ACC112 (cell line): ENCODE measurements at regions not wholly inside any gene's neighbourhood (a gene's known extent, or its start where the extent isn't known, plus 50 kb on each side); places are given as distances from the start of the nearest gene placed in this dataset.
"Not testable (repeated sequence)": the region's sequence is repeated elsewhere in the genome, so short reads cannot be mapped to it uniquely, and the experiment has no call there.

Experiments
- H2AFZ ChIP-seq: fragments of 200-600 bp; sonication (generic); one replicate; pipeline ENCODE4 v1.6.0; 2017; ENCODE audit warnings: antibody characterized with exemption, low read length; ENCODE audit not compliant: unreplicated experiment
- H3K27ac ChIP-seq: fragments of 200-600 bp; sonication (generic); 2 replicates; pipeline ENCODE4 v1.5.1; 2014; ENCODE audit warnings: low read depth, mild to moderate bottlenecking, antibody characterized with exemption, low read length, moderate library complexity
- H3K27me3 ChIP-seq: fragments of 200-600 bp; sonication (generic); 2 replicates; pipeline ENCODE4 v1.6.1; 2014; ENCODE audit warnings: mild to moderate bottlenecking, antibody characterized with exemption, low read length, moderate library complexity, mixed read lengths; ENCODE audit not compliant: insufficient read depth
- H3K36me3 ChIP-seq: fragments of 200-600 bp; sonication (generic); 2 replicates; pipeline ENCODE4 v1.6.1; 2016; ENCODE audit warnings: mild to moderate bottlenecking, antibody characterized with exemption, low read length, moderate library complexity, mixed read lengths; ENCODE audit not compliant: insufficient read depth
- H3K4me1 ChIP-seq: fragments of 200-600 bp; sonication (generic); one replicate; pipeline ENCODE4 v1.6.1; 2016; ENCODE audit warnings: low read length, mixed read lengths; ENCODE audit not compliant: insufficient read depth, unreplicated experiment, control insufficient read depth
- H3K4me3 ChIP-seq: fragments of 200-600 bp; sonication (generic); 2 replicates; pipeline ENCODE4 v1.5.1; 2014; ENCODE audit warnings: mild to moderate bottlenecking, low read depth, low read length
- H3K79me2 ChIP-seq: fragments of 200-600 bp; sonication (generic); one replicate; pipeline ENCODE4 v1.6.0; 2016; ENCODE audit warnings: low read length; ENCODE audit not compliant: control insufficient read depth, unreplicated experiment, insufficient read depth

GRCh38 chr19:34871911-34872310 is 54.8 kb upstream of the ZNF30 start:
- H3K4me1 ChIP-seq, H2AFZ ChIP-seq, H3K79me2 ChIP-seq, H3K27ac ChIP-seq, H3K27me3 ChIP-seq, H3K4me3 ChIP-seq, H3K36me3 ChIP-seq: not testable (repeated sequence)

DNA sequence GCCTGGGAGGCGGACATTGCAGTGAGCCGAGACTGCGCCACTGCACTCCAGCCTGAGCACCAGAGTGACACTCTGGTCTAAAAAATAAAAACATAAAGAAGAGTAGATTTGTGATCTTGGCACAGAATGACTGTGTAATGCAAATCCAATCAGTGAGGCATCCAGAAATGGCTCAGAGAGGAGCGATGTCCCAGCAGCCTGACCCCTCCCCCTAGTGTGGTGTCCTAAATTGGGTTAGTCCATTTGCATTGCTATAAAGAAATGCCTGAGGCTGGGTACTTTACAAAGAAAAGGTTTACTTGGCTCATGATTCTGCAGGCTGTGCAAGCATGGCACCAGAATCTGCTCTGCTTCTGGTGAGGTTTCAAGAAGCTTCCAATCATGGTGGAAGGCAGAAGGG is 59.1 kb upstream of the ZNF30 start:
- H2AFZ ChIP-seq = no peak overlapping the region
- no peak overlapping the region for H3K27ac ChIP-seq
- no peaks in the 10 kb centered on the region for H3K4me1 ChIP-seq
- H3K27me3 ChIP-seq = no peaks in the 10 kb centered on the region; the same call in 1 of the 2 replicates
- H3K4me3 ChIP-seq = no peak overlapping the region
- no peaks in the 10 kb centered on the region for H3K36me3 ChIP-seq
- H3K79me2 ChIP-seq = no peaks in the 10 kb centered on the region

GRCh38 chr19:34865225-34865624 is 61.5 kb upstream of the ZNF30 start:
- H3K27ac ChIP-seq, H2AFZ ChIP-seq, H3K79me2 ChIP-seq, H3K4me3 ChIP-seq, H3K36me3 ChIP-seq, H3K27me3 ChIP-seq, H3K4me1 ChIP-seq: not testable (repeated sequence)

GRCh38 chr19:34859823-34860736 is 66.6 kb upstream of the ZNF30 start:
- not testable (repeated sequence) for H3K4me1 ChIP-seq, H3K79me2 ChIP-seq, H3K27me3 ChIP-seq, H3K36me3 ChIP-seq, H3K27ac ChIP-seq, H3K4me3 ChIP-seq, H2AFZ ChIP-seq

DNA sequence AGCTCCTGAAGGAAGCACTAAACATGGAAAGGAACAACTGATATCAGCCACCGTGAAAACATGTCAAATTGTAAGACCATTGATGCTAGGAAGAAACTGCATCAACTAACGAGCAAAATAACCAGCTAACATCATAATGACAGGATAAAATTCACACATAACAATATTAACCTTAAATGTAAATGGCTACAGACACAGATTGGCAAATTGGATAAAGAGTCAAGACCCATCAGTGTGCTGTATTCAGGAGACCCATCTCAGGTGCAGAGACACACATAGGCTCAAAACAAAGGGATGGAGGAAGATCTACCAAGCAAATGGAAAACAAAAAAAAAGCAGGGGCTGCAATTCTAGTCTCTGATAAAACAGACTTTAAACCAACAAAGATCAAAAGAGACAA is 67.4 kb upstream of the ZNF30 start:
- not testable (repeated sequence) for H3K4me3 ChIP-seq, H2AFZ ChIP-seq

DNA sequence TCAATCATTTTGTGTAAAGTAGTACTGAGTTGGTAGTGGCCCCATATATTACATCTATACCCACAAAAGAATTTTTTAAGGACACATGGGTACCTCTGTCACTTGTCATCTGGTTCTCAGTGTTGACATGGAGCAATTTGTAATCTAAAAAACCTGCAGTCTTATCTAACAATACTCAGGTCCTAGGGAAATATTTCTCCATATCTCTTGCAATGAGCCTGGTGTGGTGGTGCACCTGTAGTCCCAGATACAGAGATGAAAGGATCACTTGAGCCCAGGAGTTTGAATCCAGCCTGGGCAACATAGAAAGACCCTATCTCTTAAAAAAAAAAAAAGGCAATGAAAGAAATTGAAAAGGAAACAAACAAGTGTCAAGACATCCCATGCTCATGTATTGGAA is 70.7 kb upstream of the ZNF30 start:
- no peaks in the 10 kb centered on the region for H3K36me3 ChIP-seq

More for the DNA sequence above, 67.4 kb upstream of the ZNF30 start:
- not testable (repeated sequence) for H3K27me3 ChIP-seq, H3K79me2 ChIP-seq, H3K27ac ChIP-seq, H3K4me1 ChIP-seq, H3K36me3 ChIP-seq

DNA sequence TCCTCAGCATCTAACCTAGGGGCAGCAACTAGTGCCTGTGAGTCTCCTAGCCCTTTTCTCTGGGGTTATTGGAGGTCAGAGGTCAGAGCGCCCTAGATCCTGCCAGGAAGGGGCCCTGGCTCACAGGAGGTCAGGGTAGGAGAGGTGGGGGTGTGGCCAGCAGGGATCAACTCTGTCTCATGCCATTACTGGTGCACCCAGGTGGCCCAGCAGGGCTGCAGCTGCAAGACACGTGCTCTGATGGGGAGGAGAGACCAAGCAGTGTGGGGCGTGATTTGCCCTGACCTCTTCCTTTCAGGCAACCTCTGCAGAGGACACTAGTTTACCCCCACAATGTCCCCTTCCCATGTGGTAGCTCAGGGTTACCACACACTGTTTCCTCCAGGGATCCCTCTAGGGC is 73.3 kb upstream of the ZNF30 start:
- Histone ChIP-seq H3K27ac (no peak overlapping the region), H3K27me3 (peaks cover 12% of the 10 kb centered on the region; the same call in 1 of the 2 replicates), H3K4me3 (no peak overlapping the region), H3K79me2 (no peaks in the 10 kb centered on the region), H2AFZ (no peak overlapping the region), H3K4me1 (no peaks in the 10 kb centered on the region), H3K36me3 (no peaks in the 10 kb centered on the region)

More for the DNA sequence above, 70.7 kb upstream of the ZNF30 start:
- no peak overlapping the region for H3K27ac ChIP-seq
- no peaks in the 10 kb centered on the region for H3K4me1 ChIP-seq
- no peak overlapping the region for H3K4me3 ChIP-seq
- no peaks in the 10 kb centered on the region for H3K27me3 ChIP-seq
- H3K79me2 ChIP-seq = no peaks in the 10 kb centered on the region
- H2AFZ ChIP-seq = no peak overlapping the region

- no peak overlapping the region for H3K27ac ChIP-seq
- no peak overlapping the region for H3K4me3 ChIP-seq
- no peaks in the 10 kb centered on the region for H3K79me2 ChIP-seq
- no peaks in the 10 kb centered on the region for H3K36me3 ChIP-seq
- H2AFZ ChIP-seq = no peak overlapping the region
- H3K27me3 ChIP-seq = peaks cover 12% of the 10 kb centered on the region; the same call in 1 of the 2 replicates
- no peaks in the 10 kb centered on the region for H3K4me1 ChIP-seq
Observed at GRCh38 chr19:34852669-34853068, 74.0 kb upstream of the ZNF30 start.

GRCh38 chr19:34851277-34851804 is 75.4 kb upstream of the ZNF30 start:
- Histone ChIP-seq H3K4me1 (no peaks in the 10 kb centered on the region), H3K79me2 (no peaks in the 10 kb centered on the region), H3K27ac (no peak overlapping the region), H3K4me3 (no peak overlapping the region), H3K27me3 (peaks cover 12% of the 10 kb centered on the region; the same call in 1 of the 2 replicates), H2AFZ (no peak overlapping the region), H3K36me3 (no peaks in the 10 kb centered on the region)

GRCh38 chr19:34847393-34847792 is 74.4 kb upstream of the ZNF599 start:
- H3K79me2 ChIP-seq = no peaks in the 10 kb centered on the region
- no peak overlapping the region for H3K4me3 ChIP-seq
- H3K27ac ChIP-seq = no peak overlapping the region
- H2AFZ ChIP-seq = no peak overlapping the region
- no peaks in the 10 kb centered on the region for H3K36me3 ChIP-seq
- H3K27me3 ChIP-seq = peaks cover 30% of the 10 kb centered on the region
- no peaks in the 10 kb centered on the region for H3K4me1 ChIP-seq

- Histone ChIP-seq H3K4me1 (no peaks in the 10 kb centered on the region), H3K36me3 (no peaks in the 10 kb centered on the region), H3K27ac (no peak overlapping the region), H3K4me3 (no peak overlapping the region), H3K79me2 (no peaks in the 10 kb centered on the region), H3K27me3 (peaks cover 32% of the 10 kb centered on the region), H2AFZ (no peak overlapping the region)
Observed at GRCh38 chr19:34844277-34844676, 71.3 kb upstream of the ZNF599 start.
